Activated CD4-positive, alpha-beta T cell treated with anti-CD3 and anti-CD28 coated beads, Interleukin-2, amount 10 ng/mL, durations not matched to agents 24 days and 14 days (primary cell): ENCODE measurements at regions not wholly inside any gene's neighbourhood (a gene's known extent, or its start where the extent isn't known, plus 50 kb on each side); places are given as distances from the start of the nearest gene placed in this dataset.
"Not testable (repeated sequence)": the region's sequence is repeated elsewhere in the genome, so short reads cannot be mapped to it uniquely, and the experiment has no call there.

ENCODE experiments used
- DNase-seq: peaks from one replicate; pipeline ENCODE4 v3.0.0; 2022
- H3K27ac Mint-ChIP-seq: one replicate; pipeline ENCODE4 v1.8.0; 2022; ENCODE audit warnings: mild to moderate bottlenecking, mixed read lengths
- H3K27me3 Mint-ChIP-seq: one replicate; pipeline ENCODE4 v1.8.0; 2022; ENCODE audit warnings: mixed read lengths
- H3K36me3 Mint-ChIP-seq: one replicate; pipeline ENCODE4 v1.8.0; 2022; ENCODE audit warnings: low read depth, mild to moderate bottlenecking, mixed read lengths
- H3K4me1 Mint-ChIP-seq: one replicate; pipeline ENCODE4 v1.8.0; 2021; ENCODE audit warnings: mixed read lengths
- H3K4me3 Mint-ChIP-seq: one replicate; pipeline ENCODE4 v1.8.0; 2022; ENCODE audit warnings: mild to moderate bottlenecking, moderate library complexity, mixed read lengths
- H3K9me3 Mint-ChIP-seq: one replicate; pipeline ENCODE4 v1.8.0; 2021; ENCODE audit warnings: mixed read lengths
- intact Hi-C: fragments of 100-400 bp; cut with micrococcal nuclease; formaldehyde crosslinking; loops from one replicate; pipeline ENCODE4 v1.15.1; 2023

- peaks cover 7% of the 10 kb centered on the region for H3K9me3 Mint-ChIP-seq
- H3K36me3 Mint-ChIP-seq: no peaks in the 10 kb centered on the region
- no peak overlapping the region for H3K4me3 Mint-ChIP-seq
- H3K4me1 Mint-ChIP-seq: no peaks in the 10 kb centered on the region
- H3K27ac Mint-ChIP-seq: no peak overlapping the region
- no peak for DNase-seq
- intact Hi-C loops: no loop called here
- no peaks in the 10 kb centered on the region for H3K27me3 Mint-ChIP-seq
Observed at GRCh38 chr5:158194561-158194976, 335.6 kb upstream of the CLINT1 start.

DNA sequence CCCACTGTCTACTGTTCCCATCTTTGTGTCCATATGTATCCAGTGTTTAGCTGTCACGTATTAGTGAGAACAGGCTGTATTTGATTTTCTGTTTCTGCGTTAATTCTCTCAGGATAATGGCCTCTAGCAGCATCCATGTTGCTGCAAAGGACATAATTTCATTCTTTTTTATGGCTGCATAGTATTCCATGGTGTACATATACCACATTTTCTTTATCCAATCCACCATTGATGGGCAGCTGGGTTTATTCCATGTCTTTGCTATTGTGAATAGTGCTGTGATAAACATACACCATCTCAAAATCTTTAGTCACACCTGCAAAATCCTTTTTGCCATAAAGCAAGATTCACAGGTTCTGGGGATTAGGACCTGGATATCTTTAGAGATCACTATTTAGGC lies 334.4 kb upstream of the CLINT1 start:
- H3K27me3 Mint-ChIP-seq, H3K36me3 Mint-ChIP-seq, H3K27ac Mint-ChIP-seq, H3K9me3 Mint-ChIP-seq, DNase-seq, H3K4me3 Mint-ChIP-seq, H3K4me1 Mint-ChIP-seq, intact Hi-C loops: not testable (repeated sequence)

DNA sequence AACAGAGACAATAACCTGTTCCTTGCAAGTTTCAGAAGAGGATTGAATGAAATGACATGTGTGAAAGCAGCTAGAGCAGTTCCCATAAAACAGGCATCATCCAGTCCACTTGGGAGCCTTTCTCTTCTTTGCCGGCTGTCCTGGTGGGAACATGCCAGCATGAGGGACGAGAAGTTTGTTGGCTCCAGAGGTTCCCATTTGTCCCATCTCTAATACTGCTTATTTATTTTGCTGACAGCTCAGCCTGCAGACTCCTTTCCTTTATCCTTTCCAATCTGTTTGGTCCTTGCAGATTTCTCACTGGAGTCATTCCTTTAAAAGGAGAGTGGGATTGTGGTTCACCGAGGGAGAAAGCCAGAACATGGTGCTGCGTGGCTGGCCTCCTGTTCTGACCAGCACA lies 321.5 kb upstream of the CLINT1 start:
- Mint-ChIP-seq H3K4me1 (no peaks in the 10 kb centered on the region), H3K4me3 (no peak overlapping the region)
- intact Hi-C loops: no loop called here

GRCh38 chr5:158179271-158179670 lies 320.3 kb upstream of the CLINT1 start:
- Mint-ChIP-seq H3K4me1 (no peaks in the 10 kb centered on the region), H3K27ac (no peak overlapping the region), H3K9me3 (no peaks in the 10 kb centered on the region), H3K36me3 (no peaks in the 10 kb centered on the region), H3K27me3 (no peaks in the 10 kb centered on the region), H3K4me3 (no peak overlapping the region)
- DNase-seq: no peak
- intact Hi-C loops: no loop called here

More for the DNA sequence above, 321.5 kb upstream of the CLINT1 start:
- Mint-ChIP-seq H3K27ac (no peak overlapping the region), H3K9me3 (no peaks in the 10 kb centered on the region), H3K27me3 (no peaks in the 10 kb centered on the region), H3K36me3 (no peaks in the 10 kb centered on the region)
- no peak for DNase-seq

DNA sequence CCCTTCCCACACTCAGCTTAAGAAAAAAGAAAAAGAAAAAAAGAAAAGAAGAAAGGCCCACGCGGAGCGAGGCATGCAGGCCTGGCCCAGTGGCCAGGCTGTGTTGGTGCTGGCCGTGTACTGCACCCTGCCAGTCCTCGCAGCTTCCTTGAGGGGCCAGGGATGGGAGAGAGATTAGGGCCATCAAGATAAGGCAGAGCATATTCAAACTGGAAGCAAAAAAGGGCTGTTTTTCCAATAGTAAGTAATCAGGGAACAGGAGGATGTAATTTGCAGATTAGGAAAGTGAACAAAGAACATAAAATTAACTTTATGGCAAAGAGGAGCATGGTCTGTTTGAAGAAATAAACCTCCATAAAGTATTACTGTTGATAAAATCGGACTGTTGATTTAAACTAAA lies 319.6 kb upstream of the CLINT1 start:
- no peaks in the 10 kb centered on the region for H3K36me3 Mint-ChIP-seq
- intact Hi-C loops: no loop called here
- no peaks in the 10 kb centered on the region for H3K27me3 Mint-ChIP-seq
- H3K9me3 Mint-ChIP-seq: no peaks in the 10 kb centered on the region
- no peaks in the 10 kb centered on the region for H3K4me1 Mint-ChIP-seq
- DNase-seq: no peak
- no peak overlapping the region for H3K4me3 Mint-ChIP-seq
- no peak overlapping the region for H3K27ac Mint-ChIP-seq

GRCh38 chr5:158177146-158177545 lies 318.2 kb upstream of the CLINT1 start:
- H3K4me3 Mint-ChIP-seq: no peak overlapping the region
- H3K9me3 Mint-ChIP-seq: no peaks in the 10 kb centered on the region
- H3K27ac Mint-ChIP-seq: no peak overlapping the region
- H3K27me3 Mint-ChIP-seq: no peaks in the 10 kb centered on the region
- DNase-seq: peak; percentile 39
- H3K36me3 Mint-ChIP-seq: no peaks in the 10 kb centered on the region
- intact Hi-C loops: no loop called here
- H3K4me1 Mint-ChIP-seq: no peaks in the 10 kb centered on the region

GRCh38 chr5:158175934-158176481 lies 317.1 kb upstream of the CLINT1 start:
- H3K9me3 Mint-ChIP-seq: no peaks in the 10 kb centered on the region
- no peaks in the 10 kb centered on the region for H3K4me1 Mint-ChIP-seq
- no peak overlapping the region for H3K4me3 Mint-ChIP-seq
- intact Hi-C loops: loop anchor here (1.0 kb wide), 1 partner anchor 519 kb away; no protein-coding TSS in a partner anchor
- H3K27ac Mint-ChIP-seq: no peak overlapping the region
- no peaks in the 10 kb centered on the region for H3K36me3 Mint-ChIP-seq
- DNase-seq: peak; percentile 46
- no peaks in the 10 kb centered on the region for H3K27me3 Mint-ChIP-seq

- intact Hi-C loops: loop anchor here (1.0 to 5.0 kb wide), 2 partner anchors 520 to 957 kb away; no protein-coding TSS in a partner anchor
- DNase-seq: peak; percentile 84
- H3K36me3 Mint-ChIP-seq: no peaks in the 10 kb centered on the region
- H3K4me1 Mint-ChIP-seq: no peaks in the 10 kb centered on the region
- H3K4me3 Mint-ChIP-seq: no peak overlapping the region
- H3K27ac Mint-ChIP-seq: no peak overlapping the region
- H3K27me3 Mint-ChIP-seq: no peaks in the 10 kb centered on the region
- H3K9me3 Mint-ChIP-seq: no peaks in the 10 kb centered on the region
Observed at GRCh38 chr5:158174918-158175851, 316.2 kb upstream of the CLINT1 start.

DNA sequence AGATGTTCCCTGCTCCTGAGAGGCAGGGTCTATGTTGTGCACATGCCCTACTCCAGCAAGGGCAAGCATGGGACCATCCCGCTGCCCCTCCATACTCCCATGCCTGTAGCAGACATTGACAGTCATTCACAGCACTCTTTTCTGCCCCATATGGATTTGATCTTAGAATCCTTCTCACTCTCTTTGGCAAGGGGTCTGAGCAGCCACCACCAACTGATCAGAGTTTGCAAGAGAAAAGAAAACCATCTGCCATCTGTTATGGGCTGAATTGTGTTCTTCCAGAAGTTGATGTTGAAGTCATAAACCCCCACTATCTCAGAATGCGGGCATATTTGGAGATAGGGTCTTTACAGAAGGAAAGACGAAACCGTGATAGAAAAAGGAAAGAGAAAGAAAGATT lies 315.1 kb upstream of the CLINT1 start:
- Mint-ChIP-seq H3K9me3 (no peaks in the 10 kb centered on the region), H3K4me1 (no peaks in the 10 kb centered on the region), H3K27me3 (no peaks in the 10 kb centered on the region), H3K4me3 (no peak overlapping the region), H3K36me3 (no peaks in the 10 kb centered on the region), H3K27ac (no peak overlapping the region)
- peak; percentile 35 for DNase-seq
- intact Hi-C loops: loop anchor here (5.0 kb wide), 1 partner anchor 958 kb away; no protein-coding TSS in a partner anchor

DNA sequence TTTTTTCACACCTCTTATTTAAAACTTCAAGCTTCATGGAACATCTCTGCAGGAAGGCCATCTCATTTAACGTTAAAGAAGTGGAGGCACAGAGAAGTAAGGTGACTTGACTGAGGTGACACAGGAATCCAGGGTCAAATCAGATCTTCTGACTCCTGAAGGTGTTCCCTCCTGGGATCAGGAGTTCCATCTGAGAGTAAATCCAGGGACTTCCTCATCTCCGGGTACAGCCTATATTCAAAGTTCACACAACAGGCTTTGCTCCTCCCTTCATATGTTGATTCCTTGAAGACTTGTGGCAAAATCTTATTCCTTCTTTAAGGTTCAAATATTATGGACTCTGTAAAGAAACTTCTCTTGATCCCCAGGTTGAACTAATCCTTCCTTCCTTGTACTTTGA lies 313.1 kb upstream of the CLINT1 start:
- no peaks in the 10 kb centered on the region for H3K36me3 Mint-ChIP-seq
- H3K9me3 Mint-ChIP-seq: no peaks in the 10 kb centered on the region
- H3K27ac Mint-ChIP-seq: no peak overlapping the region
- no peaks in the 10 kb centered on the region for H3K27me3 Mint-ChIP-seq
- intact Hi-C loops: loop anchor here (5.0 kb wide), 1 partner anchor 960 kb away; no protein-coding TSS in a partner anchor
- no peak overlapping the region for H3K4me3 Mint-ChIP-seq
- DNase-seq: peak; percentile 30
- H3K4me1 Mint-ChIP-seq: no peaks in the 10 kb centered on the region

- no peak for DNase-seq
- intact Hi-C loops: loop anchor here (5.0 kb wide), 1 partner anchor 962 kb away; no protein-coding TSS in a partner anchor
- H3K9me3 Mint-ChIP-seq: no peaks in the 10 kb centered on the region
Observed at GRCh38 chr5:158170534-158170933, 311.6 kb upstream of the CLINT1 start.

GRCh38 chr5:158170060-158170459 lies 311.1 kb upstream of the CLINT1 start:
- H3K27ac Mint-ChIP-seq: no peak overlapping the region
- no peaks in the 10 kb centered on the region for H3K9me3 Mint-ChIP-seq
- H3K4me1 Mint-ChIP-seq: no peaks in the 10 kb centered on the region
- no peak overlapping the region for H3K4me3 Mint-ChIP-seq
- no peaks in the 10 kb centered on the region for H3K36me3 Mint-ChIP-seq
- intact Hi-C loops: loop anchor here (5.0 kb wide), 1 partner anchor 962 kb away; no protein-coding TSS in a partner anchor
- peaks cover 5% of the 10 kb centered on the region for H3K27me3 Mint-ChIP-seq
- peak; percentile 38 for DNase-seq

More at GRCh38 chr5:158170534-158170933, 311.6 kb upstream of the CLINT1 start:
- Mint-ChIP-seq H3K36me3 (no peaks in the 10 kb centered on the region), H3K27me3 (peaks cover 2% of the 10 kb centered on the region), H3K4me3 (no peak overlapping the region), H3K27ac (no peak overlapping the region), H3K4me1 (no peaks in the 10 kb centered on the region)

DNA sequence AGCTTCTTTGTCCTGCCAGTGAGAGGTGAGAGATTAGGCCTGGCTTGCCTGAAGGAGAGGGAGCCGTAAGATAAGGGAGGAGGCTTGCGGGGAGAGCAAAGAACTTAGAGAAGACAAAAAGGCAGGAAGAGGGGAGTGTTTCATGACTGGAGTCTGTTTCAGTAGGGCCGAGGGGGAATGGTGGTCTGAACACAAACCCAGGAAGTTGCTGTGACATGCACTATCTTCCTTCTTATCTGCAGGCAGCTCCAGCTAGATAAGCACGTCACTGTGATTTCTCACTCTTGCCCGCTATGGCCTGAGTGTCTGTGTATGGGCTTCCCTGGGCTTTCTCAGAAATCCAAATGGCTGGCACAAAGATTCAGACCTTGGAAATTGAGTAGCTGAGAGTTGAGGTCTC lies 307.5 kb upstream of the CLINT1 start:
- DNase-seq: no peak
- Mint-ChIP-seq H3K4me3 (no peak overlapping the region), H3K36me3 (no peaks in the 10 kb centered on the region), H3K9me3 (no peaks in the 10 kb centered on the region), H3K4me1 (no peaks in the 10 kb centered on the region), H3K27ac (no peak overlapping the region), H3K27me3 (peaks cover 5% of the 10 kb centered on the region)
- intact Hi-C loops: no loop called here

GRCh38 chr5:158165647-158166046 lies 306.7 kb upstream of the CLINT1 start:
- intact Hi-C loops: no loop called here

More at GRCh38 chr5:158165647-158166046, 306.7 kb upstream of the CLINT1 start:
- Mint-ChIP-seq H3K4me1 (no peaks in the 10 kb centered on the region), H3K9me3 (no peaks in the 10 kb centered on the region), H3K4me3 (no peak overlapping the region), H3K27me3 (peaks cover 5% of the 10 kb centered on the region), H3K36me3 (no peaks in the 10 kb centered on the region), H3K27ac (no peak overlapping the region)
- DNase-seq: no peak
